Neuronal stem cell (in vitro differentiated cells): ENCODE measurements at regions not wholly inside any gene's neighbourhood (a gene's known extent, or its start where the extent isn't known, plus 50 kb on each side); places are given as distances from the start of the nearest gene placed in this dataset.

Experiments used
- DNase-seq: peaks from one replicate; pipeline ENCODE4 v3.0.0-alpha.2; 2013; ENCODE audit warnings: low spot score
- H2AFZ ChIP-seq: one replicate; pipeline ENCODE4 v1.6.1; 2013; ENCODE audit warnings: mild to moderate bottlenecking, low read length, inconsistent platforms
- H2AK5ac ChIP-seq: 2 replicates; pipeline ENCODE4 v1.6.1; 2013; ENCODE audit warnings: low read depth, mild to moderate bottlenecking, inconsistent platforms, low read length, moderate library complexity, mixed read lengths
- H2BK120ac ChIP-seq: 2 replicates; pipeline ENCODE4 v1.6.1; 2013; ENCODE audit warnings: low read depth, mild to moderate bottlenecking, inconsistent platforms, low read length, moderate library complexity, mixed read lengths
- H2BK12ac ChIP-seq: one replicate; pipeline ENCODE4 v1.6.1; 2013; ENCODE audit warnings: low read length, inconsistent platforms
- H2BK15ac ChIP-seq: 2 replicates; pipeline ENCODE4 v1.6.1; 2013; ENCODE audit warnings: mild to moderate bottlenecking, low read length, inconsistent platforms, mixed read lengths
- H2BK5ac ChIP-seq: one replicate; pipeline ENCODE4 v1.6.1; 2013; ENCODE audit warnings: inconsistent platforms, mild to moderate bottlenecking, low read length, moderate library complexity
- H3K14ac ChIP-seq: one replicate; pipeline ENCODE4 v1.6.1; 2013; ENCODE audit warnings: low read length, inconsistent platforms
- H3K18ac ChIP-seq: 2 replicates; pipeline ENCODE4 v1.6.1; 2013; ENCODE audit warnings: low read length, inconsistent platforms
- H3K23ac ChIP-seq: 2 replicates; pipeline ENCODE4 v1.6.1; 2013; ENCODE audit warnings: low read depth, mild to moderate bottlenecking, mixed read lengths, low read length, inconsistent platforms; ENCODE audit not compliant: poor library complexity
- H3K27ac ChIP-seq: replicated peaks from 3 replicates; pipeline ENCODE4 v1.5.1; 2013; ENCODE audit warnings: low read length, inconsistent platforms
- H3K27me3 ChIP-seq, 3 experiments: 2 replicates each; pipeline ENCODE4 v1.6.1; 2013; ENCODE audit warnings: low read length in 3 of 3, mild to moderate bottlenecking in 2 of 3, inconsistent platforms in 1 of 3, low read depth in 1 of 3, mixed read lengths in 1 of 3, moderate library complexity in 1 of 3; ENCODE audit not compliant: control insufficient read depth in 3 of 3, insufficient read depth in 3 of 3
- H3K36me3 ChIP-seq, 2 donors: replicated peaks in 1 of 2; 2 replicates each; pipeline ENCODE4 v1.6.1; 2013; ENCODE audit warnings: low read length in 2 of 2; ENCODE audit not compliant: control insufficient read depth in 2 of 2, insufficient read depth in 2 of 2
- H3K4ac ChIP-seq: 2 replicates; pipeline ENCODE4 v1.6.1; 2013; ENCODE audit warnings: inconsistent platforms, mild to moderate bottlenecking, low read length, moderate library complexity
- H3K4me1 ChIP-seq, 2 donors: 1 replicate in 1 of 2; 2 replicates in 1 of 2; pipeline ENCODE4 v1.6.1; 2013; ENCODE audit warnings: low read length in 2 of 2, low read depth in 1 of 2; ENCODE audit not compliant: control insufficient read depth in 2 of 2, insufficient read depth in 1 of 2
- H3K4me2 ChIP-seq: one replicate; pipeline ENCODE4 v1.6.1; 2013; ENCODE audit warnings: mild to moderate bottlenecking, low read length, inconsistent platforms; ENCODE audit not compliant: insufficient read depth, poor library complexity, severe bottlenecking
- H3K4me3 ChIP-seq, 2 donors: 2 replicates each; pipeline ENCODE4 v1.5.1; 2013; ENCODE audit warnings: low read length in 2 of 2, mild to moderate bottlenecking in 2 of 2, inconsistent platforms in 1 of 2, moderate library complexity in 1 of 2
- H3K79me1 ChIP-seq: one replicate; pipeline ENCODE4 v1.6.1; 2013; ENCODE audit warnings: low read depth, mild to moderate bottlenecking, inconsistent platforms, low read length, moderate library complexity
- H3K9ac ChIP-seq: one replicate; pipeline ENCODE4 v1.6.1; 2013; ENCODE audit warnings: mild to moderate bottlenecking, low read depth, low read length, inconsistent platforms; ENCODE audit not compliant: poor library complexity
- H3K9me3 ChIP-seq, 2 donors: replicated peaks in 1 of 2; 2 replicates each; pipeline versions ENCODE3 to v1.6.1; 2013; ENCODE audit warnings: low read length in 2 of 2, mild to moderate bottlenecking in 2 of 2, inconsistent platforms in 1 of 2, low read depth in 1 of 2, mixed read lengths in 1 of 2, moderate library complexity in 1 of 2; ENCODE audit not compliant: control insufficient read depth in 2 of 2, insufficient read depth in 1 of 2
- H4K8ac ChIP-seq: one replicate; pipeline ENCODE4 v1.6.1; 2013; ENCODE audit warnings: low read depth, mild to moderate bottlenecking, inconsistent platforms, low read length, moderate library complexity
- H4K91ac ChIP-seq: one replicate; pipeline ENCODE4 v1.6.1; 2013; ENCODE audit warnings: low read length, low read depth, mild to moderate bottlenecking, inconsistent platforms; ENCODE audit not compliant: poor library complexity
- WGBS, 2 donors: extraction: QIAGEN DNeasy Blood & Tissue Kit; methylation state at CpG; one replicate each; pipeline ENCODE4 v1.1.7; 2013; ENCODE audit warnings: missing lambda C conversion rate in 2 of 2, mixed read lengths in 1 of 2; ENCODE audit not compliant: insufficient read length in 2 of 2, insufficient replicate concordance in 1 of 2; ENCODE audit errors: extremely low coverage in 2 of 2; 5-methylcytosine and 5-hydroxymethylcytosine counted together

DNA sequence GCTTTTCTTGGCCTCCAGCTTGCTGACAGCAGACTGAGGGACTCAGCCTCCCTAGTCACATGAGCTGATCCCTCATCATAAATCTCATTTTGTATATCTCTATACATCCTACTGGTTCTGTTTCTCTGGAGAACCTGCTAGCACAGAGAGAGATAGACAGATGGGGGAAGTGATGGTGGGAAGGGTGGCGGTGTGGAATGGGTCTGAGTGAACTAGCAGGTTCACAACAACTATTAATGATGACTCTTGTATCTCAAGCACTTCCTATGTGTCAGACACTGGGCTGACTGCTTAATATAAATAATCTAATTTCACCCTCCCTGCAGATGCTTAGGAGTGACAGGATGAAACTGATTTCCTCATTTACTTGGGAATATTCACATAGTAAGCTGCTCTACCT lies 106.9 kb upstream of the TLE3 start:
- H2BK5ac ChIP-seq, result no peak overlapping the region
- no peak for DNase-seq
- no peaks in the 10 kb centered on the region for H3K9me3 ChIP-seq
- H2BK15ac ChIP-seq, result no peak overlapping the region
- no peaks in the 10 kb centered on the region for H3K4me1 ChIP-seq
- no CpG with 5 or more reads among the region's 1 CpG for WGBS, 2 donors
- H2BK120ac ChIP-seq, result no peak overlapping the region
- H3K79me1 ChIP-seq, result no peaks in the 10 kb centered on the region
- H3K27me3 ChIP-seq, result peaks cover 0 to 7% (median 0%) of the 10 kb centered on the region in 3 experiments
- no peak overlapping the region for H3K4ac ChIP-seq
- H2AK5ac ChIP-seq, result no peak overlapping the region
- no peak overlapping the region for H2BK12ac ChIP-seq
- no peak overlapping the region for H3K18ac ChIP-seq
- H4K91ac ChIP-seq, result no peak overlapping the region
- H3K27ac ChIP-seq, result no peak overlapping the region
- H3K36me3 ChIP-seq, result no peaks in the 10 kb centered on the region
- no peak overlapping the region for H3K4me2 ChIP-seq
- H3K4me3 ChIP-seq, result no peak overlapping the region
- H4K8ac ChIP-seq, result no peak overlapping the region
- H3K23ac ChIP-seq, result no peak overlapping the region
- H3K14ac ChIP-seq, result no peak overlapping the region
- no peak overlapping the region for H2AFZ ChIP-seq
- H3K9ac ChIP-seq, result no peak overlapping the region

GRCh38 chr15:70203981-70204560 lies 106.4 kb upstream of the TLE3 start:
- H3K4ac ChIP-seq, result no peak overlapping the region
- no peak overlapping the region for H3K23ac ChIP-seq
- DNase-seq, result no peak
- WGBS, 2 donors, result no CpG with 5 or more reads among the region's 8 CpGs
- H4K91ac ChIP-seq, result no peak overlapping the region
- no peak overlapping the region for H3K9ac ChIP-seq
- no peak overlapping the region for H3K18ac ChIP-seq
- H2BK120ac ChIP-seq, result no peak overlapping the region
- H3K27ac ChIP-seq, result no peak overlapping the region
- no peaks in the 10 kb centered on the region for H3K79me1 ChIP-seq
- H3K36me3 ChIP-seq, result no peaks in the 10 kb centered on the region
- H3K27me3 ChIP-seq, result peaks cover 0 to 8% (median 0%) of the 10 kb centered on the region in 3 experiments
- H2BK5ac ChIP-seq, result no peak overlapping the region
- no peak overlapping the region for H3K4me2 ChIP-seq
- no peak overlapping the region for H3K4me3 ChIP-seq
- no peak overlapping the region for H3K14ac ChIP-seq
- no peaks in the 10 kb centered on the region for H3K9me3 ChIP-seq
- no peak overlapping the region for H2BK12ac ChIP-seq
- no peak overlapping the region for H2BK15ac ChIP-seq
- H4K8ac ChIP-seq, result no peak overlapping the region
- H2AK5ac ChIP-seq, result no peak overlapping the region
- H3K4me1 ChIP-seq, result no peaks in the 10 kb centered on the region
- H2AFZ ChIP-seq, result no peak overlapping the region

DNA sequence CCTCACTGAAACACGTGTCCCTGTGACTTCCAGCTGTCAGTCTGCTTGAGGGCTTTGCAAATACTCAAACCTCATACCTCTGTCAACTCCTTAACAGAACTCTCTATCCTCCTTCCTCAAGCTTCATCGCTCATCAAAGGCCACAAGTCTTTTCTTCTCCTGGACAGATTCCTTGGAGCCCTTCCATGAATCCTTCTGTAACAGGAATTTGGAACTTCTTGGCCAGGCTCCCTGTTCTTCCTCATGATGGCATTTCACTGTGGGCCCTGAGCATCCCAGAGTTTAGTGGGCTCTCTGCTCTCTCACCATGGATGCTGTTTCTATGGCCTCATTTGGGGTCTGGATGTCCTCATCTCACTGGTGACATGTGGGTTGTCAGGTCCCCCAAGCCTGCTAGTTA lies 105.0 kb upstream of the TLE3 start:
- Histone ChIP-seq H3K9me3 (no peaks in the 10 kb centered on the region), H3K27ac (no peak overlapping the region), H3K18ac (no peak overlapping the region), H2BK120ac (no peak overlapping the region), H3K4ac (no peak overlapping the region), H3K4me2 (no peak overlapping the region), H4K8ac (no peak overlapping the region), H3K27me3 (peaks cover 0 to 10% (median 0%) of the 10 kb centered on the region in 3 experiments), H2BK15ac (no peak overlapping the region), H2BK12ac (no peak overlapping the region), H2AK5ac (no peak overlapping the region), H3K14ac (no peak overlapping the region), H3K23ac (no peak overlapping the region), H2BK5ac (no peak overlapping the region), H3K36me3 (no peaks in the 10 kb centered on the region), H4K91ac (no peak overlapping the region), H3K9ac (no peak overlapping the region), H2AFZ (no peak overlapping the region), H3K4me1 (peaks cover 0 to 9% of the 10 kb centered on the region in 2 donors), H3K79me1 (no peaks in the 10 kb centered on the region), H3K4me3 (no peak overlapping the region)
- no CpG with 5 or more reads among the region's 2 CpGs for WGBS, 2 donors
- no peak for DNase-seq

- H3K27ac ChIP-seq, result no peak overlapping the region
- H3K4me3 ChIP-seq, result no peak overlapping the region
- H4K8ac ChIP-seq, result no peak overlapping the region
- no peak overlapping the region for H2BK120ac ChIP-seq
- no peak for DNase-seq
- H3K79me1 ChIP-seq, result no peaks in the 10 kb centered on the region
- WGBS, 2 donors, result no CpG with 5 or more reads among the region's 6 CpGs
- no peaks in the 10 kb centered on the region for H3K36me3 ChIP-seq
- no peaks in the 10 kb centered on the region for H3K9me3 ChIP-seq
- H2BK5ac ChIP-seq, result no peak overlapping the region
- peaks cover 0 to 10% (median 0%) of the 10 kb centered on the region in 3 experiments for H3K27me3 ChIP-seq
- no peak overlapping the region for H2BK15ac ChIP-seq
- no peak overlapping the region for H3K14ac ChIP-seq
- H4K91ac ChIP-seq, result no peak overlapping the region
- peaks cover 0 to 21% of the 10 kb centered on the region in 2 donors for H3K4me1 ChIP-seq
- H3K4me2 ChIP-seq, result no peak overlapping the region
- H2AK5ac ChIP-seq, result no peak overlapping the region
- no peak overlapping the region for H3K4ac ChIP-seq
- H3K18ac ChIP-seq, result no peak overlapping the region
- H2AFZ ChIP-seq, result no peak overlapping the region
- H3K23ac ChIP-seq, result no peak overlapping the region
- no peak overlapping the region for H2BK12ac ChIP-seq
- no peak overlapping the region for H3K9ac ChIP-seq
These were observed 103.7 kb upstream of the TLE3 start for GRCh38 chr15:70201425-70201775.
